ENCODE measurements at regions not wholly inside any gene's neighbourhood (a gene's known extent, or its start where the extent isn't known, plus 50 kb on each side); places are given as distances from the start of the nearest gene placed in this dataset.

- H3K4me3 ChIP-seq (ENCODE audit: low read length): no peak overlapping the region
- TF ChIP-seq ZNF274 (IDR thresholded peaks at IDR 0.05; ENCODE audit: low read depth, low read length): no peak
These were observed 491.2 kb upstream of the USP24 start for GRCh38 chr1:55706397-55706796.

GRCh38 chr1:55703726-55704363 lies 488.7 kb upstream of the USP24 start:
- H3K4me3 ChIP-seq (ENCODE audit: low read length): no peak overlapping the region
- TF ChIP-seq ZNF274 (IDR thresholded peaks at IDR 0.05; ENCODE audit: low read depth, low read length): no peak

- no peak for TF ChIP-seq ZNF274 (IDR thresholded peaks at IDR 0.05; ENCODE audit: low read depth, low read length)
- H3K4me3 ChIP-seq (ENCODE audit: low read length): no peak overlapping the region
These were observed 486.9 kb upstream of the USP24 start for GRCh38 chr1:55702064-55702463.

- no peak overlapping the region for H3K4me3 ChIP-seq (ENCODE audit: low read length)
- TF ChIP-seq ZNF274 (IDR thresholded peaks at IDR 0.05; ENCODE audit: low read depth, low read length): no peak
These were observed 485.4 kb upstream of the USP24 start for GRCh38 chr1:55700359-55701130.

- no peak overlapping the region for H3K4me3 ChIP-seq (ENCODE audit: low read length)
- TF ChIP-seq ZNF274 (IDR thresholded peaks at IDR 0.05; ENCODE audit: low read depth, low read length): no peak
These were observed 484.1 kb upstream of the USP24 start for GRCh38 chr1:55699228-55699627.

- H3K4me3 ChIP-seq (ENCODE audit: low read length): no peak overlapping the region
- TF ChIP-seq ZNF274 (IDR thresholded peaks at IDR 0.05; ENCODE audit: low read depth, low read length): no peak
These were observed 482.9 kb upstream of the USP24 start for GRCh38 chr1:55697997-55698535.

- H3K4me3 ChIP-seq (ENCODE audit: low read length): no peak overlapping the region
- no peak for TF ChIP-seq ZNF274 (IDR thresholded peaks at IDR 0.05; ENCODE audit: low read depth, low read length)
These were observed 481.7 kb upstream of the USP24 start for GRCh38 chr1:55696891-55697290.

- no peak for TF ChIP-seq ZNF274 (IDR thresholded peaks at IDR 0.05; ENCODE audit: low read depth, low read length)
- no peak overlapping the region for H3K4me3 ChIP-seq (ENCODE audit: low read length)
These were observed 481.1 kb upstream of the USP24 start for GRCh38 chr1:55696181-55696754.

GRCh38 chr1:55695552-55695951 lies 480.4 kb upstream of the USP24 start:
- no peak for TF ChIP-seq ZNF274 (IDR thresholded peaks at IDR 0.05; ENCODE audit: low read depth, low read length)
- H3K4me3 ChIP-seq (ENCODE audit: low read length): no peak overlapping the region

GRCh38 chr1:55695151-55695550 lies 480.0 kb upstream of the USP24 start:
- no peak for TF ChIP-seq ZNF274 (IDR thresholded peaks at IDR 0.05; ENCODE audit: low read depth, low read length)
- no peak overlapping the region for H3K4me3 ChIP-seq (ENCODE audit: low read length)

GRCh38 chr1:55694310-55694801 lies 479.2 kb upstream of the USP24 start:
- TF ChIP-seq ZNF274 (IDR thresholded peaks at IDR 0.05; ENCODE audit: low read depth, low read length): no peak
- H3K4me3 ChIP-seq (ENCODE audit: low read length): no peak overlapping the region

- TF ChIP-seq ZNF274 (IDR thresholded peaks at IDR 0.05; ENCODE audit: low read depth, low read length): no peak
- H3K4me3 ChIP-seq (ENCODE audit: low read length): no peak overlapping the region
These were observed 477.6 kb upstream of the USP24 start for GRCh38 chr1:55692726-55693125.

GRCh38 chr1:55690366-55690765 lies 475.2 kb upstream of the USP24 start:
- no peak overlapping the region for H3K4me3 ChIP-seq (ENCODE audit: low read length)
- TF ChIP-seq ZNF274 (IDR thresholded peaks at IDR 0.05; ENCODE audit: low read depth, low read length): no peak

- H3K4me3 ChIP-seq (ENCODE audit: low read length): no peak overlapping the region
- TF ChIP-seq ZNF274 (IDR thresholded peaks at IDR 0.05; ENCODE audit: low read depth, low read length): no peak
These were observed 474.6 kb upstream of the USP24 start for GRCh38 chr1:55689800-55690199.

GRCh38 chr1:55685560-55685959 lies 470.4 kb upstream of the USP24 start:
- no peak for TF ChIP-seq ZNF274 (IDR thresholded peaks at IDR 0.05; ENCODE audit: low read depth, low read length)

More at GRCh38 chr1:55685560-55685959, 470.4 kb upstream of the USP24 start:
- H3K4me3 ChIP-seq (ENCODE audit: low read length): no peak overlapping the region

All from GM08714 (cell line).